MM.1S (cell line): ENCODE measurements at regions not wholly inside any gene's neighbourhood (a gene's known extent, or its start where the extent isn't known, plus 50 kb on each side); places are given as distances from the start of the nearest gene placed in this dataset.

Experiments
- DNase-seq: peaks from one replicate; pipeline ENCODE4 v3.0.0-alpha.2; 2015
- H2AFZ ChIP-seq: fragments of 300-600 bp; sonication (generic); 2 replicates; pipeline ENCODE4 v1.6.0; 2016; ENCODE audit warnings: antibody characterized with exemption, low read length
- H3F3A ChIP-seq: fragments of 300-600 bp; sonication (generic); 2 replicates; pipeline ENCODE4 v1.6.1; 2016; ENCODE audit warnings: mild to moderate bottlenecking, antibody characterized with exemption, low read length, moderate library complexity, mixed read lengths; ENCODE audit not compliant: insufficient read depth
- H3K27ac ChIP-seq: fragments of 300-600 bp; sonication (generic); 2 replicates; pipeline ENCODE4 v1.5.1; 2016; ENCODE audit warnings: mild to moderate bottlenecking, low read length
- H3K27me3 ChIP-seq: fragments of 300-600 bp; sonication (generic); replicated peaks from 2 replicates; pipeline ENCODE4 v1.6.0; 2016; ENCODE audit warnings: low read length; ENCODE audit not compliant: insufficient read depth
- H3K36me3 ChIP-seq: fragments of 300-600 bp; sonication (generic); replicated peaks from 2 replicates; pipeline ENCODE4 v1.6.1; 2016; ENCODE audit warnings: mild to moderate bottlenecking, low read length, mixed read lengths; ENCODE audit not compliant: insufficient read depth
- H3K4me1 ChIP-seq: fragments of 300-600 bp; sonication (generic); 2 replicates; pipeline ENCODE4 v1.6.1; 2016; ENCODE audit warnings: low read length, mixed read lengths
- H3K4me2 ChIP-seq: fragments of 300-600 bp; sonication (generic); 2 replicates; pipeline ENCODE4 v1.6.0; 2016; ENCODE audit warnings: low read depth, low read length
- H3K4me3 ChIP-seq: fragments of 300-600 bp; sonication (generic); 2 replicates; pipeline ENCODE4 v1.5.1; 2016; ENCODE audit warnings: low read length, mixed read lengths
- H3K79me2 ChIP-seq: fragments of 300-600 bp; sonication (generic); 2 replicates; pipeline ENCODE4 v1.6.1; 2016; ENCODE audit warnings: mixed run types, low read length, mixed read lengths
- H3K9ac ChIP-seq: fragments of 300-600 bp; sonication (generic); 2 replicates; pipeline ENCODE4 v1.6.1; 2016; ENCODE audit warnings: low read length, mixed read lengths
- H3K9me2 ChIP-seq: fragments of 300-600 bp; sonication (generic); replicated peaks from 2 replicates; pipeline ENCODE4 v1.6.1; 2016; ENCODE audit warnings: mild to moderate bottlenecking, low read length, mixed read lengths; ENCODE audit not compliant: insufficient read depth
- H3K9me3 ChIP-seq: fragments of 300-600 bp; sonication (generic); replicated peaks from 2 replicates; pipeline ENCODE4 v1.6.1; 2016; ENCODE audit warnings: mild to moderate bottlenecking, low read length, mixed read lengths; ENCODE audit not compliant: insufficient read depth
- H4K20me1 ChIP-seq: fragments of 300-600 bp; sonication (generic); 2 replicates; pipeline ENCODE4 v1.6.1; 2016; ENCODE audit warnings: mild to moderate bottlenecking, low read length, moderate library complexity, mixed read lengths; ENCODE audit not compliant: insufficient read depth
- EZH2 ChIP-seq: fragments of 300-600 bp; sonication (generic); optimal IDR thresholded peaks from 2 replicates; pipeline ENCODE3; 2017; ENCODE audit warnings: low read depth, mild to moderate bottlenecking, antibody characterized with exemption, low read length, mixed read lengths
- EZH2phosphoT487 ChIP-seq: fragments of 300-600 bp; sonication (generic); IDR thresholded peaks from 2 replicates; pipeline ENCODE4 v1.6.1; 2018; ENCODE audit warnings: antibody characterized with exemption, low read length
- TF ChIP-seq, protein P1 (sequence below): fragments of 300-600 bp; sonication (generic); IDR thresholded peaks from 2 replicates; pipeline ENCODE4 v1.5.1; 2016; ENCODE audit warnings: antibody characterized with exemption, low read length, mixed read lengths

DNA sequence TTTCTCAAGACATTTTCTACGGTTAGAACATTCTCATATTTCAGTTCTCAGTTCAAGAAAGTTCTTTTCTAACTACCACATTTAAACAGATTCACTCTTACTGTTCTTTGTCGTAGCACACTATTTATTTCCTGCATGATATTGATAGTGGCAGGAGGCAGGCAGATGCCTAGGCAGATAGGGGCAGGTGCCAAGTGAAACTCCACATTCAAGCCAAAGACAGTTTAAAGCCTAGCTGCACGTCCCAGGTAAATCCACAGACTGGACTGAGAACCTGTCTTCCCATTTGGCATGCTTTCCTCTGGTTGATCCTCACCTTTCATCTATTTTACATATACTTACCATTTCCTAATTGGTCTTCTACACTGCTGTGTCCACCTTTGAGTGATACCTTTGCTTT is 359.3 kb downstream of the TMX3 start:
- no peaks in the 10 kb centered on the region for H3F3A ChIP-seq
- no peaks in the 10 kb centered on the region for H3K9me2 ChIP-seq
- H3K9me3 ChIP-seq = no peaks in the 10 kb centered on the region
- no peak overlapping the region for H3K27ac ChIP-seq
- no peak overlapping the region for H3K9ac ChIP-seq
- DNase-seq = no peak
- no peaks in the 10 kb centered on the region for H3K27me3 ChIP-seq
- TF ChIP-seq EZH2phosphoT487 (no peak), EZH2 (no peak)
- TF ChIP-seq, protein P1, sequence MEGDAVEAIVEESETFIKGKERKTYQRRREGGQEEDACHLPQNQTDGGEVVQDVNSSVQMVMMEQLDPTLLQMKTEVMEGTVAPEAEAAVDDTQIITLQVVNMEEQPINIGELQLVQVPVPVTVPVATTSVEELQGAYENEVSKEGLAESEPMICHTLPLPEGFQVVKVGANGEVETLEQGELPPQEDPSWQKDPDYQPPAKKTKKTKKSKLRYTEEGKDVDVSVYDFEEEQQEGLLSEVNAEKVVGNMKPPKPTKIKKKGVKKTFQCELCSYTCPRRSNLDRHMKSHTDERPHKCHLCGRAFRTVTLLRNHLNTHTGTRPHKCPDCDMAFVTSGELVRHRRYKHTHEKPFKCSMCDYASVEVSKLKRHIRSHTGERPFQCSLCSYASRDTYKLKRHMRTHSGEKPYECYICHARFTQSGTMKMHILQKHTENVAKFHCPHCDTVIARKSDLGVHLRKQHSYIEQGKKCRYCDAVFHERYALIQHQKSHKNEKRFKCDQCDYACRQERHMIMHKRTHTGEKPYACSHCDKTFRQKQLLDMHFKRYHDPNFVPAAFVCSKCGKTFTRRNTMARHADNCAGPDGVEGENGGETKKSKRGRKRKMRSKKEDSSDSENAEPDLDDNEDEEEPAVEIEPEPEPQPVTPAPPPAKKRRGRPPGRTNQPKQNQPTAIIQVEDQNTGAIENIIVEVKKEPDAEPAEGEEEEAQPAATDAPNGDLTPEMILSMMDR = no peak
- H3K36me3 ChIP-seq = no peaks in the 10 kb centered on the region
- H2AFZ ChIP-seq = no peak overlapping the region
- no peaks in the 10 kb centered on the region for H3K79me2 ChIP-seq
- H3K4me1 ChIP-seq = peaks cover 18% of the 10 kb centered on the region; the same call in 1 of the 2 replicates
- H4K20me1 ChIP-seq = no peaks in the 10 kb centered on the region
- no peak overlapping the region for H3K4me3 ChIP-seq
- H3K4me2 ChIP-seq = no peak overlapping the region

DNA sequence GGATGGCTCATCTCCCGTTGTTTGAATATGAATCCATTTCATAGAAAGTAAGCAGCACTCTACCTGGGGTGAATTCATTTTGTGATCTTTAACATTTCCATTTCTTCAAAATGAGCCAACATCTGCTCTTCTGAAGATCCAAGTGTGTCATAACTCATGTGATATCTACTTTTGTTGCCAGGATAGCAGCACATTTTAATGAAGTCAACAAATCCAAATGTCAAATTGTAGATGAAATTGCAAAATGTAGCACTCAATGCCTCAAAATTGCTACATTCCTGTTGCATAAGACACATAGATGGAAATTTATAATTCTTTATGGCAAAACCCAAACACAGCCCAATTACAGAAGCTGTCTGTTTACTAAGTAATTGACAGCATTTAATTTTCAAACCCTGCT is 360.7 kb downstream of the TMX3 start:
- H3K4me3 ChIP-seq = no peak overlapping the region
- H3K27ac ChIP-seq = no peak overlapping the region
- no peak for DNase-seq
- H3K79me2 ChIP-seq = no peaks in the 10 kb centered on the region
- H3K4me2 ChIP-seq = no peak overlapping the region
- no peaks in the 10 kb centered on the region for H3K9me3 ChIP-seq
- TF ChIP-seq EZH2 (no peak), EZH2phosphoT487 (no peak)
- TF ChIP-seq, protein P1 = no peak
- H2AFZ ChIP-seq = no peak overlapping the region
- no peaks in the 10 kb centered on the region for H3K36me3 ChIP-seq
- no peaks in the 10 kb centered on the region for H4K20me1 ChIP-seq
- H3F3A ChIP-seq = no peaks in the 10 kb centered on the region
- no peaks in the 10 kb centered on the region for H3K27me3 ChIP-seq
- H3K9ac ChIP-seq = no peak overlapping the region
- no peaks in the 10 kb centered on the region for H3K9me2 ChIP-seq
- peaks cover 18% of the 10 kb centered on the region; the same call in 1 of the 2 replicates for H3K4me1 ChIP-seq

DNA sequence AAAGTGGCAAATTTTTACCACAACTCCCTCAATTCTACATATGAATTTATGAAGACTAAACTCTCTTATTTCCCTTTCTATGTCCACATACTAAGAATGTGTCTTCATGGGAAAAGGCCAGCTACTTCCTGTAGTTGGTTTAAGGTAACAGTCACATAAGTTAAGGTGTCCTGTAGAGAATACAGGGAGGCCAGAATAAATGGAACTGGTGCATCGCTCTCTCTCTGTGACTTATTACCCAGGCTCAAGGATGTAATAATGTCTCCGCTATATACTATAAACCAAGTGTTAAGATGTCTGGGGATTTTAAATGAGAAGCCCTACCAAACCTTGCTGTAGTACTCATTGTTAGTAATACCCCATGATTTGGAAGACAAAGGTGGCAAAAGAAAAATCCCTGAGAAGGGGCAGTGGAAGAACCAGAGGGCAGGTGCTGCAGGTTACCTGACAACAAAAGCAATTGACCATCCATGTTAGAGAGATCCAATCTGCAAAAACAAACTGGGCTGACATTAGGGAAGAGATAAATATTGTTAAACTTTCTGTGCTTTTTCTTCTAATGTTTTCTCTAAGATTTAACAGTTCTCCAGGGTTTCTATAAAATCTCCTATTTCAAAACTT is 372.8 kb downstream of the TMX3 start:
- Histone ChIP-seq H3K9me2 (no peaks in the 10 kb centered on the region), H3K27ac (no peak overlapping the region), H3K9me3 (no peaks in the 10 kb centered on the region), H3K4me3 (no peak overlapping the region), H3K4me1 (no peaks in the 10 kb centered on the region), H3K36me3 (no peaks in the 10 kb centered on the region), H3K79me2 (no peaks in the 10 kb centered on the region), H2AFZ (no peak overlapping the region), H3F3A (no peaks in the 10 kb centered on the region), H3K27me3 (no peaks in the 10 kb centered on the region), H3K4me2 (no peak overlapping the region), H3K9ac (no peak overlapping the region), H4K20me1 (no peaks in the 10 kb centered on the region)
- no peak for DNase-seq
- TF ChIP-seq EZH2 (no peak), EZH2phosphoT487 (no peak)
- TF ChIP-seq, protein P1 = no peak
